Immature natural killer cell (primary cell): ENCODE measurements at regions not wholly inside any gene's neighbourhood (a gene's known extent, or its start where the extent isn't known, plus 50 kb on each side); places are given as distances from the start of the nearest gene placed in this dataset.

Experiments used
- DNase-seq, 3 donors: peaks; one replicate each; pipeline ENCODE4 v3.0.0; 2022; ENCODE audit warnings: mixed read lengths in 1 of 3
- H3K27ac Mint-ChIP-seq, 6 donors: one replicate each; pipeline ENCODE4 v1.8.0; 2020; ENCODE audit warnings: mixed read lengths in 6 of 6, mild to moderate bottlenecking in 5 of 6, inconsistent platforms in 4 of 6, moderate library complexity in 3 of 6
- H3K27me3 Mint-ChIP-seq, 3 donors: one replicate each; pipeline ENCODE4 v1.8.0; 2020 to 2021; ENCODE audit warnings: low read depth in 3 of 3, mild to moderate bottlenecking in 3 of 3, mixed read lengths in 3 of 3, moderate library complexity in 3 of 3, inconsistent platforms in 1 of 3
- H3K36me3 Mint-ChIP-seq, 3 donors: one replicate each; pipeline ENCODE4 v1.8.0; 2020; ENCODE audit warnings: mixed read lengths in 3 of 3, inconsistent platforms in 2 of 3, mild to moderate bottlenecking in 2 of 3
- H3K4me1 Mint-ChIP-seq, 2 donors: one replicate each; pipeline ENCODE4 v1.8.0; 2020; ENCODE audit warnings: inconsistent platforms in 2 of 2, mild to moderate bottlenecking in 2 of 2, mixed read lengths in 2 of 2, moderate library complexity in 1 of 2
- H3K4me3 Mint-ChIP-seq, 5 donors: one replicate each; pipeline ENCODE4 v1.8.0; 2020; ENCODE audit warnings: mild to moderate bottlenecking in 5 of 5, mixed read lengths in 5 of 5, inconsistent platforms in 3 of 5, moderate library complexity in 3 of 5
- H3K9me3 Mint-ChIP-seq, 6 donors: one replicate each; pipeline ENCODE4 v1.8.0; 2020; ENCODE audit warnings: mild to moderate bottlenecking in 6 of 6, mixed read lengths in 6 of 6, inconsistent platforms in 4 of 6, moderate library complexity in 3 of 6

DNA sequence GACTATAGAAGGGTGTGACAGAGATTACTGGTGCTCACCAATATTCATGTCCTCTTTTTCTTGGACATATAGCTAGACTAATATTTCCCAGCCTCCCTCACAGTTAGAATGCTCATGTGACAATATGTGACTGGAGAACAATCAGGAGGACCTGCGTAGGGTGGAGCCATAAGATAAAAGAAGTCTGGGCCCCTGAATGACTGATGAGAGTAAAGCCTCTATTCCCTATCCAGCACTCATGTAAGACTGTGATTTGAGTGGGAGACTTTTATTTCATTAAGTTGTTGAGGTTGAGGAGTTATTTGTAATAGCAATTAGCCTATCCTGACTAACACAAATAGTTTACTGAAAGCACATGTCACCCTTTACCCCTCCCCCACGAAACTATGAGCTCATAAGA, 1247.1 kb upstream of the TENM4 start:
- Mint-ChIP-seq H3K27ac (no peak overlapping the region), H3K4me1 (no peaks in the 10 kb centered on the region), H3K36me3 (no peaks in the 10 kb centered on the region), H3K4me3 (no peak overlapping the region), H3K9me3 (peaks cover 1 to 27% (median 10%) of the 10 kb centered on the region in 6 donors), H3K27me3 (peaks cover 0 to 2% (median 2%) of the 10 kb centered on the region in 3 donors)
- DNase-seq: no peak

DNA sequence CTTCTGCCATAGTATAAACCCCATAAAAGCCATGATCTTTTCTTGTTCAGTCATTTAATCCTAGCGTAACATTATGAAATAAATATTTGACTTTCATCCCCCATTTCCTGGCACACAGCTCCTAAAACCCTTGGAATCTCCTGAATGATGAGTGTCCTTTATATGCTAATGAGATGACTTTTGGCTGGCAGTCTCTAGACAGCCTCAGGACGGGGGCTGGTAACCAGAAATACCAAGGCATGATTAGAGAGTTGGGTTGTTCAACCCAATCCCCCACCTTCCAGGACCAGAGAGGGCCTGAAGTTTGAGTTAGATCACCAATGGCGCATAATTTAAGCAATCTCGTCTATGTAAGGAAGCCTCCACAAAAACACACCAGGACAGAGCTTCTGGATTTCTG, 1246.1 kb upstream of the TENM4 start:
- Mint-ChIP-seq H3K27me3 (peaks cover 0 to 2% (median 2%) of the 10 kb centered on the region in 3 donors), H3K27ac (no peak overlapping the region), H3K36me3 (no peaks in the 10 kb centered on the region), H3K4me3 (no peak overlapping the region), H3K9me3 (peaks cover 1 to 24% (median 12%) of the 10 kb centered on the region in 6 donors), H3K4me1 (no peaks in the 10 kb centered on the region)
- DNase-seq: no peak

- Mint-ChIP-seq H3K27ac (no peak overlapping the region), H3K4me1 (no peaks in the 10 kb centered on the region), H3K36me3 (no peaks in the 10 kb centered on the region), H3K4me3 (no peak overlapping the region), H3K27me3 (no peaks in the 10 kb centered on the region), H3K9me3 (peaks cover 6 to 43% (median 24%) of the 10 kb centered on the region in 6 donors)
- DNase-seq: no peak
Observed at GRCh38 chr11:80673566-80673965, 1232.7 kb upstream of the TENM4 start.

DNA sequence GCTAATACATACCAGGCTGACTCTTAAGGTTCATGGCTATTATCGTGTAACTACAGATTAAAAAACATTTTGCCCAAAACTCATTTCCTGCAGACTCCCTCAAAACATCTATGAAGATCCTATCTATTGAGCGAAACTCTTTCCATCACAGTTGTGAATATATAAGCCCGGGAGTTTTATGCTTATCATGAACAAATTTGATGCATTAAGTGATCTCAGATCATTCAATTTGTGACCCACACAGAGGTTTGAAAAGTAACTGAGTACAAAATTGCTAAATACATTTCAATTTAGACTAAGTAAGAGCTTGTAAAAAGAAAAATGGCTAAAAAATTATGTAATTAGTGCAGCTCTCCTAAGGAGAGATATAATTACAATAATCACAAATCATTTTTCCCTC, 1228.8 kb upstream of the TENM4 start:
- Mint-ChIP-seq H3K4me3 (no peak overlapping the region), H3K4me1 (no peaks in the 10 kb centered on the region), H3K36me3 (no peaks in the 10 kb centered on the region), H3K27ac (no peak overlapping the region), H3K9me3 (peaks cover 2 to 42% (median 20%) of the 10 kb centered on the region in 6 donors), H3K27me3 (peaks cover 0 to 1% (median 0%) of the 10 kb centered on the region in 3 donors)
- no peak for DNase-seq

GRCh38 chr11:80668039-80668438, 1227.2 kb upstream of the TENM4 start:
- peaks cover 4 to 45% (median 25%) of the 10 kb centered on the region in 6 donors for H3K9me3 Mint-ChIP-seq
- H3K27ac Mint-ChIP-seq: no peak overlapping the region
- no peak overlapping the region for H3K4me3 Mint-ChIP-seq
- peaks cover 0 to 2% (median 1%) of the 10 kb centered on the region in 3 donors for H3K27me3 Mint-ChIP-seq
- H3K36me3 Mint-ChIP-seq: no peaks in the 10 kb centered on the region
- H3K4me1 Mint-ChIP-seq: no peaks in the 10 kb centered on the region
- no peak for DNase-seq

DNA sequence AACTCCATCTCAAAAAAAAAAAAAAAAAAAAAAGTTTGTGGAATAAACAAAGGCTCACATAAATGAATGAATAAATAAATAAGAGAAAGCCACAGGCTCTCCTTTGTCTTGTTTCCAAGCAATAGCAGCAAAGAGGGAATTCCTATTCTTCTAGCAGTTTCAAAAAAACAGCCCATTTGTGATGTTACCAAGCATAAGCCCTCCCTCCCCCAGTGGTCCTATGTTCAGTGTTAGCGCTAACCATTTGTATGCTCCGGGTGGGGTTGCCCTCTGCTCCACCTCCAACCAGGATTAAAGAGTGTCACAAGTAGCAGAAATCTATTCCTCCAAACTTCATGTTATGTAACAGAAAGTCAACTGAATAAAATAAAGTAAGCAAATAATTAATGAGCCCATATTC, 1215.0 kb upstream of the TENM4 start:
- H3K4me1 Mint-ChIP-seq: no peaks in the 10 kb centered on the region

DNA sequence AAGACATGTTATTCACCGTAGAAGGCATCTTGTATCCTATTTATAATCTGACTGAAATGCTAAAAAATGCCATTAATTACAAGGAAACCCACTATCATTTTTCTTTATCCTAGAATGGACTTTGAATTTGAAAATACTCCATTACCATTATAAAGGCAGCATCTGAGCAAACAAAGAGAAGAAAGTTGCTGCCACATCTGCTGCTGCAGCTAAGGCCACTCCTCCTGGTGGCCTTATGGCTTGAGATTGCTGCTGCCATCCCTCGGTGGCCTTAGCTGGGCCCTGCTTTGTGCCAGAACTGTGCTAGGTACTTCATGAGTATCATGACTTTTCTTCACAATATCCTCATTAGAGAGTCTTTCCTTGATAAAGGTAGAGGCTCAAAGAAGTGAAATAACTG, 1210.1 kb upstream of the TENM4 start:
- no peak overlapping the region for H3K27ac Mint-ChIP-seq
- peaks cover 0 to 4% (median 0%) of the 10 kb centered on the region in 3 donors for H3K36me3 Mint-ChIP-seq
- H3K27me3 Mint-ChIP-seq: no peaks in the 10 kb centered on the region
- peaks cover 3 to 38% (median 20%) of the 10 kb centered on the region in 6 donors for H3K9me3 Mint-ChIP-seq
- H3K4me3 Mint-ChIP-seq: no peak overlapping the region
- no peaks in the 10 kb centered on the region for H3K4me1 Mint-ChIP-seq
- no peak for DNase-seq

More for the DNA sequence above, 1215.0 kb upstream of the TENM4 start:
- H3K4me3 Mint-ChIP-seq: no peak overlapping the region
- H3K27me3 Mint-ChIP-seq: peaks cover 0 to 3% (median 0%) of the 10 kb centered on the region in 3 donors
- peaks cover 4 to 40% (median 24%) of the 10 kb centered on the region in 6 donors for H3K9me3 Mint-ChIP-seq
- peaks cover 0 to 4% (median 0%) of the 10 kb centered on the region in 3 donors for H3K36me3 Mint-ChIP-seq
- H3K27ac Mint-ChIP-seq: no peak overlapping the region
- no peak for DNase-seq

DNA sequence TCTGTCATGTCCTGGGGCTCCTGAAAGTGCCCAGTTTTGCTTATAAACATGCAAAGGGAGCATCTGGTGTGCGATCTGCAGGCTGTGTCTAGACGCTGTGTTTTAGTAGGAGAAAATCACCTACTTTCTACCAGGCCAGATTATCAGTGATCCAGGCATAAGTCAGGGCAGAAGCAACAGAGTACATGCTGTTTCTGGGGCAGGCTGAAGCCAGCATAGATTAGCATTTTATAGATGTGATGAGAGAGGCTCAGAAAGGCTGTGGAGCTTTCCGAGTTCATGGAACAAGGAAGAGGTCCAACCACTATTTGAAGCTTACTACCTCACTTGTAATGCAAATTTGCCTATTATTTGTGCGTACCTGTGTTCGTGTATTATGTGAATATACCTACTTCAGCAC, 1208.4 kb upstream of the TENM4 start:
- no peaks in the 10 kb centered on the region for H3K4me1 Mint-ChIP-seq
- H3K9me3 Mint-ChIP-seq: peaks cover 0 to 43% (median 18%) of the 10 kb centered on the region in 6 donors
- no peak for DNase-seq
- peaks cover 0 to 4% (median 0%) of the 10 kb centered on the region in 3 donors for H3K36me3 Mint-ChIP-seq
- peaks cover 0 to 2% (median 0%) of the 10 kb centered on the region in 3 donors for H3K27me3 Mint-ChIP-seq
- no peak overlapping the region for H3K27ac Mint-ChIP-seq
- no peak overlapping the region for H3K4me3 Mint-ChIP-seq

DNA sequence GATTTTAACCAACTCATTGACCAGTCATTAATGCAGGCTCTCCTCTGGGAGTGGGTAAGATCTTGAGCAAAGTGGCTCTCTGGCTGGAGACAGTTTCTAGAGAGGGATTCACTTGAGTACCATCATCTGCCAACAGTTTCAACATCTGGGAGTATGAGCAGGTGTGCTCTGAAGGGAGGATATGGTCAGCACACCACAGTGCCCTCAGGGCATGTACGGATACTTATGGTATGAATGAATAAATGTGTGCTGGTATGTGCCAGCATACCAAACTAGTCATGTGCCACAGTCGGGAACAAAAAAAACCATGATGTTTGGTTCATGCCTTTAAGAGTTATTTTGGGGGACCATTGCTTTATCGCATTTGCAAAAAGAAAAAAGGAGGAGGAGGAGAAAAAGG, 1197.5 kb upstream of the TENM4 start:
- Mint-ChIP-seq H3K27ac (no peak overlapping the region), H3K4me3 (no peak overlapping the region), H3K9me3 (peaks cover 9 to 53% (median 18%) of the 10 kb centered on the region in 6 donors), H3K27me3 (peaks cover 0 to 2% (median 0%) of the 10 kb centered on the region in 3 donors), H3K4me1 (no peaks in the 10 kb centered on the region), H3K36me3 (no peaks in the 10 kb centered on the region)
- DNase-seq: no peak

GRCh38 chr11:80637571-80637970, 1196.7 kb upstream of the TENM4 start:
- peaks cover 9 to 56% (median 16%) of the 10 kb centered on the region in 6 donors for H3K9me3 Mint-ChIP-seq
- H3K27me3 Mint-ChIP-seq: peaks cover 0 to 2% (median 0%) of the 10 kb centered on the region in 3 donors
- no peak overlapping the region for H3K4me3 Mint-ChIP-seq
- H3K27ac Mint-ChIP-seq: no peak overlapping the region
- H3K4me1 Mint-ChIP-seq: no peaks in the 10 kb centered on the region
- H3K36me3 Mint-ChIP-seq: no peaks in the 10 kb centered on the region
- no peak for DNase-seq

DNA sequence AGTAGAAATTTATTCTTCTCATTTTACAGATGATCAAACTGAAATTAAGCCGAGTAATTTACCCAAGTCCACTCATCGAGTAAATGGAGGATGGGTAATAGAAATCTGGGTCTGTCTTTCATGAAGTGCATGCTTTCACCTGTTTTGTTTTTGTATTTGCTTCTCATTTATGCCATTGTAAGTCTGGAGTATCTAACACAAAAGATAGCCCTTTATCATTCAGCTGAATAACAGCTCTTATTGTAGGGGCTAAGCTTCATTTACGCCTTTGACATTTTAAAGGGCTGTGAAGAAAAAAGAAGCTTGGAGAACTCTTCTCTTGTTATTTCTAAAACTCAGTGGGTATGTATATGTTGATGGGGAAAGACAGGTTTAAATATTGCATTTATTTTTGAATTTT, 1196.2 kb upstream of the TENM4 start:
- Mint-ChIP-seq H3K27me3 (peaks cover 0 to 2% (median 0%) of the 10 kb centered on the region in 3 donors), H3K9me3 (peaks cover 9 to 60% (median 15%) of the 10 kb centered on the region in 6 donors), H3K27ac (no peak overlapping the region), H3K4me3 (no peak overlapping the region), H3K36me3 (no peaks in the 10 kb centered on the region), H3K4me1 (no peaks in the 10 kb centered on the region)
- DNase-seq: no peak

GRCh38 chr11:80635178-80635577, 1194.3 kb upstream of the TENM4 start:
- DNase-seq: no peak
- no peaks in the 10 kb centered on the region for H3K4me1 Mint-ChIP-seq
- H3K27ac Mint-ChIP-seq: no peak overlapping the region
- H3K27me3 Mint-ChIP-seq: no peaks in the 10 kb centered on the region
- H3K36me3 Mint-ChIP-seq: no peaks in the 10 kb centered on the region
- no peak overlapping the region for H3K4me3 Mint-ChIP-seq
- H3K9me3 Mint-ChIP-seq: peaks cover 9 to 56% (median 17%) of the 10 kb centered on the region in 6 donors

DNA sequence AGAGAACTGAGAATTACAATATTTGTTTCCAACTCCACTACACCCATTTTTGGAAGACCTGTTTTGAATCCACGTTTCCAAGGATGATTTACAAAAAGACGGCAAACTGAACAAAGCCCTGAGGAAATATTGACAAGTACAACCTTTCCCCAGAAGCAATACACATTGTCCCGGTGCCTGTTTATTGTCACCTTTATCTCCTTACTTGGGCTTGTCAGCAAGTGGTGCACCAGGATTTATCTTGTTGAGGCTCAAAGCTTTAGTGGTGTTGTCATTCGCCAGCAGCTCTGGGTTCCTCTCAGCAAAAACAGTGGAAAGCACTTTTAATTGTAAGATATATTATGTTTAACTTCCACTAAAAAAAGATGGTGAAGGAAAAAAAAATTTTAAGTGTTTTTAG, 1191.9 kb upstream of the TENM4 start:
- no peaks in the 10 kb centered on the region for H3K36me3 Mint-ChIP-seq
- DNase-seq: no peak
- peaks cover 5 to 54% (median 20%) of the 10 kb centered on the region in 6 donors for H3K9me3 Mint-ChIP-seq
- H3K4me1 Mint-ChIP-seq: no peaks in the 10 kb centered on the region
- H3K4me3 Mint-ChIP-seq: no peak overlapping the region
- no peaks in the 10 kb centered on the region for H3K27me3 Mint-ChIP-seq
- no peak overlapping the region for H3K27ac Mint-ChIP-seq

GRCh38 chr11:80632156-80632555, 1191.3 kb upstream of the TENM4 start:
- no peaks in the 10 kb centered on the region for H3K4me1 Mint-ChIP-seq
- H3K9me3 Mint-ChIP-seq: peaks cover 5 to 50% (median 21%) of the 10 kb centered on the region in 6 donors
- H3K27me3 Mint-ChIP-seq: no peaks in the 10 kb centered on the region
- no peak for DNase-seq
- no peak overlapping the region for H3K4me3 Mint-ChIP-seq
- no peak overlapping the region for H3K27ac Mint-ChIP-seq
- no peaks in the 10 kb centered on the region for H3K36me3 Mint-ChIP-seq

GRCh38 chr11:80629466-80629865, 1188.6 kb upstream of the TENM4 start:
- H3K9me3 Mint-ChIP-seq: peaks cover 3 to 50% (median 19%) of the 10 kb centered on the region in 6 donors
- H3K27me3 Mint-ChIP-seq: no peaks in the 10 kb centered on the region
- no peak overlapping the region for H3K4me3 Mint-ChIP-seq
- no peak overlapping the region for H3K27ac Mint-ChIP-seq
- DNase-seq: no peak
- no peaks in the 10 kb centered on the region for H3K36me3 Mint-ChIP-seq
- no peaks in the 10 kb centered on the region for H3K4me1 Mint-ChIP-seq
